ENCODE measurements at regions not wholly inside any gene's neighbourhood (a gene's known extent, or its start where the extent isn't known, plus 50 kb on each side); places are given as distances from the start of the nearest gene placed in this dataset.

DNA sequence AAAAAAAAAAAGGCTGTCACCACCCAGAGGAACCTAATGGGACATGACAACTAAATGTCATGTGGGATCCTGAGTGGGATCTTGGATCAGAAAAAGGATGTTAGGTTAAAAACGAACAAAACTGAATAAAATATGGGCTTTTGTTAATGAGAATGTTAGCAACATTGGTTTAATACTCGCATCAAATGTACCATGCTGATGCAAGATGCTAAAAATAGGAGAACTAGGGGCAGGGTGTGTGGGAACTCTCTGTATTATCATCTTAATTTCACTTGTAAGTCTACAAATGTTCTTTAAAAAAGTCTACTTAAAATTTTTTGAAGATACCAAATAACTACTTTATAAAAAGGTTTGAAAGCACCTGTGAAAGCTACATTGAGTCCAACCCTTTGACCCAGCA, 88.8 kb upstream of the PRR5 start:
- Histone ChIP-seq H3K9me3 (peaks cover 25% of the 10 kb centered on the region), H3K27ac (no peak overlapping the region), H3K27me3 (replicated peaks; ENCODE audit: insufficient read depth) (no peaks in the 10 kb centered on the region), H3K4me3 (no peak overlapping the region), H3K36me3 (no peaks in the 10 kb centered on the region), H3K4me1 (ENCODE audit: control insufficient read depth in 1 of 2, low read depth in 2 of 2) (no peaks in the 10 kb centered on the region)
- no peak for ATAC-seq (ENCODE audit: insufficient number of reproducible peaks, low FRiP score, low read depth)
- TF ChIP-seq, protein P1, sequence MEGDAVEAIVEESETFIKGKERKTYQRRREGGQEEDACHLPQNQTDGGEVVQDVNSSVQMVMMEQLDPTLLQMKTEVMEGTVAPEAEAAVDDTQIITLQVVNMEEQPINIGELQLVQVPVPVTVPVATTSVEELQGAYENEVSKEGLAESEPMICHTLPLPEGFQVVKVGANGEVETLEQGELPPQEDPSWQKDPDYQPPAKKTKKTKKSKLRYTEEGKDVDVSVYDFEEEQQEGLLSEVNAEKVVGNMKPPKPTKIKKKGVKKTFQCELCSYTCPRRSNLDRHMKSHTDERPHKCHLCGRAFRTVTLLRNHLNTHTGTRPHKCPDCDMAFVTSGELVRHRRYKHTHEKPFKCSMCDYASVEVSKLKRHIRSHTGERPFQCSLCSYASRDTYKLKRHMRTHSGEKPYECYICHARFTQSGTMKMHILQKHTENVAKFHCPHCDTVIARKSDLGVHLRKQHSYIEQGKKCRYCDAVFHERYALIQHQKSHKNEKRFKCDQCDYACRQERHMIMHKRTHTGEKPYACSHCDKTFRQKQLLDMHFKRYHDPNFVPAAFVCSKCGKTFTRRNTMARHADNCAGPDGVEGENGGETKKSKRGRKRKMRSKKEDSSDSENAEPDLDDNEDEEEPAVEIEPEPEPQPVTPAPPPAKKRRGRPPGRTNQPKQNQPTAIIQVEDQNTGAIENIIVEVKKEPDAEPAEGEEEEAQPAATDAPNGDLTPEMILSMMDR (IDR thresholded peaks at IDR 0.05) = no peak
- DNase-seq (ENCODE audit: low spot score) = no peak

- Histone ChIP-seq H3K4me1 (ENCODE audit: control insufficient read depth in 1 of 2, low read depth in 2 of 2) (no peaks in the 10 kb centered on the region), H3K36me3 (no peaks in the 10 kb centered on the region), H3K9me3 (peaks cover 25% of the 10 kb centered on the region), H3K4me3 (no peak overlapping the region), H3K27ac (no peak overlapping the region), H3K27me3 (replicated peaks; ENCODE audit: insufficient read depth) (no peaks in the 10 kb centered on the region)
- no peak for ATAC-seq (ENCODE audit: insufficient number of reproducible peaks, low FRiP score, low read depth)
- TF ChIP-seq, protein P1 (IDR thresholded peaks at IDR 0.05) = no peak
- DNase-seq (ENCODE audit: low spot score) = no peak
Observed at GRCh38 chr22:44611880-44612496, 90.0 kb upstream of the PRR5 start.

- TF ChIP-seq, protein P1 (IDR thresholded peaks at IDR 0.05) = no peak
- H3K36me3 ChIP-seq = no peaks in the 10 kb centered on the region
Observed at GRCh38 chr22:44610071-44610470, 91.9 kb upstream of the PRR5 start.

DNA sequence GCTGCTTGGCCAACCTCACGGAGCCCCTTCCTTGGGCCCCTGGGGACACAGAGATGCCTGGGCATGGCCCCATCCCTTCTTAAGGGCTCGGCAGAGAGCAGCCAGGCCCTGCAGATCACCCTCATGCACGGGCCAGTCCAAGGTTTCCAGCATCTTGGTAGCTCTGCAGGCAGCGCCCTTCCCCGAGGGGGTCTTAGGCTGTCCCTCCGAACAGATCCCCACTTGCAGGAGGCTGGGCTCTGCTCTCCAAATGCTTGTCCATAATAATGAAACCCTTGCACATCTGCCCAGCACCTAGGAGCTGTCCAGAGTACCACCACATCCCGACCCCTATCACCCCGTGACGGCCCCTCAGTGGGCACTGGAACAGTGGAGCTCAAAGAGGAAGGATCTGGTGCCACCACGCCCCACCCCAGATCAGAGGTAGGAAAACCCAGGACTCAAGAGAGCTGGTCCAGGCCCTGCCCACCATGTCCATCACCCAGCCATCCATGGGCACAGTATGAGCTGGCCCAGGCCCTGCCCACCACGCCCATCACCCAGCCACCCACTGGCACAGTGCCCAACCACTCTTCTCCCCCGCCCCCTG, 92.5 kb upstream of the PRR5 start:
- Histone ChIP-seq H3K9me3 (peaks cover 25% of the 10 kb centered on the region), H3K27me3 (replicated peaks; ENCODE audit: insufficient read depth) (no peaks in the 10 kb centered on the region), H3K4me3 (no peak overlapping the region), H3K4me1 (ENCODE audit: control insufficient read depth in 1 of 2, low read depth in 2 of 2) (no peaks in the 10 kb centered on the region), H3K36me3 (no peaks in the 10 kb centered on the region), H3K27ac (no peak overlapping the region)
- no peak for DNase-seq (ENCODE audit: low spot score)
- no peak for ATAC-seq (ENCODE audit: insufficient number of reproducible peaks, low FRiP score, low read depth)
- TF ChIP-seq, protein P1 (IDR thresholded peaks at IDR 0.05) = no peak

More at GRCh38 chr22:44610071-44610470, 91.9 kb upstream of the PRR5 start:
- DNase-seq (ENCODE audit: low spot score) (no peak), ATAC-seq (ENCODE audit: insufficient number of reproducible peaks, low FRiP score, low read depth) (no peak)
- Histone ChIP-seq H3K27me3 (replicated peaks; ENCODE audit: insufficient read depth) (no peaks in the 10 kb centered on the region), H3K4me1 (ENCODE audit: control insufficient read depth in 1 of 2, low read depth in 2 of 2) (no peaks in the 10 kb centered on the region), H3K4me3 (no peak overlapping the region), H3K9me3 (peaks cover 25% of the 10 kb centered on the region), H3K27ac (no peak overlapping the region)

DNA sequence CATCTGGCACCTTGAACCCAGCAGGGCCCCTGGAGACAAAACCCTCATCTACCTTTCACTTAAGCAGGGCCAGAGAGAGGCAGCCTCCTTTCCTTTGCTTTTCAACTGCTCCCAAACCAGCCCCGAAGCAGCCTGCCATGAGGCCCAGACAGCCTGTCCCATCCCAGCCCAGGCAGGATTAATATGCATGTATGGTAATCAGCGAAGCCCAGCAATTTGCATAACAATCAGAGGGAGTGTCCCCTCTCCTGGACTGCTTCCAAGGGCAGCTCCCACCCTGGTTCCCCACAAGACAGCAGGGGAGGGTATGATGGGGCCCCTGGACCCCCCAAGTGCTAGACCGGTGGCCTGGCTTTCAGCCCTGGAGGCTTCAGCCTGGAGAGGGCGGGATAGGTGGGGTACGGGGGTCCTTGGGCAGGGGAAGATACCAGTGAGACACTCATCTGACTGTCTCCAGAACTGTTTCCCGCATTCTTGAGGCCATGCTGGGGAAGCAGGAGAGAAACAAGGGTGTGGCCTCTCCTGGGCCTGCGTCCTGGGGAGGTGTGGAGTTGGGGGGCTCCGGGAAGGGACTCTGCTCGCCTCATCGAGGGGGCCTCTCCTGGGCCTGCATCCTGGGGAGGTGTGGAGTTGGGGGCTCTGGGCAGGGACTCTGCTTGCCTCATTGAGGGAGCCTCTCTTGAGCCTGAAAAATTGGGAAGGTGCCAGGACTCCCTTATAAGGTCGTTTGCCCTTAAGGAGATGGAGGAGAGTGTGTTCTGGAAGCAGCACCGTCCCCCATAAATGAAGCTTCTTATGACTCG, 93.2 kb upstream of the PRR5 start:
- ATAC-seq (ENCODE audit: insufficient number of reproducible peaks, low FRiP score, low read depth) (no peak), DNase-seq (ENCODE audit: low spot score) (no peak)
- Histone ChIP-seq H3K4me1 (ENCODE audit: control insufficient read depth in 1 of 2, low read depth in 2 of 2) (no peaks in the 10 kb centered on the region), H3K27me3 (replicated peaks; ENCODE audit: insufficient read depth) (no peaks in the 10 kb centered on the region), H3K27ac (no peak overlapping the region), H3K4me3 (no peak overlapping the region), H3K36me3 (no peaks in the 10 kb centered on the region), H3K9me3 (peaks cover 25% of the 10 kb centered on the region)
- TF ChIP-seq, protein P1 (IDR thresholded peaks at IDR 0.05) = no peak
